ENCODE measurements at regions not wholly inside any gene's neighbourhood (a gene's known extent, or its start where the extent isn't known, plus 50 kb on each side); places are given as distances from the start of the nearest gene placed in this dataset.

DNA sequence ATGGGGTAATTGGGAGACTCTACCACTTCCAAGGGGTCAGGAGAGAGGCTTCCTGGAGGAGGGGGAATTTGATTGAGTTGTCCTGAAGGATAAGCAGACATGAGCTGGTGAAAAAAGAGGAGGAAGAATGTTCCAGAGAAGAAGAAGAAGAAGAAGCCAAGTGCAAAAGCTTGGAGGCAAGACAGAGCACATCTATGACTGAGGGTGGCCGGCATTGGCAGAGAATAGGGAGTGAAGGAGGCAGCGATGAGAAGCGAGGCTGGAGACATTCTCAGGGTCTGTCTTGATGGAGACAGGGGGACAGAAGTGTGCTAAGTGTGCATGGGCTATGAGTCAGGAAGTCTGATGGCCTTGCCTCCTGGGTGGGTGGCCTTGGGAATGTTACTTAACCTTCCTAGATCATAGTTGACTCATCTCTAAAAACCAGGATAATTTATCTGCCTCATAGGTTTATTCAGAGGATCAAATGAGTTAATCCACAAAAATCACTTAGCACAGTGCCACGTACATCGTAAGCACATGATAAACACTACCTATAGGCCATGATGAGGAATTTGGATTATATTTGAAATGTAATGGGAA is 171.7 kb downstream of the ABCC12 start:
- ChIA-PET CTCF (no interaction called here), POLR2A (no interaction called here)
- no peak overlapping the region for H3K27ac ChIP-seq (ENCODE audit: low read depth, low read length)
- TF ChIP-seq, protein P1, sequence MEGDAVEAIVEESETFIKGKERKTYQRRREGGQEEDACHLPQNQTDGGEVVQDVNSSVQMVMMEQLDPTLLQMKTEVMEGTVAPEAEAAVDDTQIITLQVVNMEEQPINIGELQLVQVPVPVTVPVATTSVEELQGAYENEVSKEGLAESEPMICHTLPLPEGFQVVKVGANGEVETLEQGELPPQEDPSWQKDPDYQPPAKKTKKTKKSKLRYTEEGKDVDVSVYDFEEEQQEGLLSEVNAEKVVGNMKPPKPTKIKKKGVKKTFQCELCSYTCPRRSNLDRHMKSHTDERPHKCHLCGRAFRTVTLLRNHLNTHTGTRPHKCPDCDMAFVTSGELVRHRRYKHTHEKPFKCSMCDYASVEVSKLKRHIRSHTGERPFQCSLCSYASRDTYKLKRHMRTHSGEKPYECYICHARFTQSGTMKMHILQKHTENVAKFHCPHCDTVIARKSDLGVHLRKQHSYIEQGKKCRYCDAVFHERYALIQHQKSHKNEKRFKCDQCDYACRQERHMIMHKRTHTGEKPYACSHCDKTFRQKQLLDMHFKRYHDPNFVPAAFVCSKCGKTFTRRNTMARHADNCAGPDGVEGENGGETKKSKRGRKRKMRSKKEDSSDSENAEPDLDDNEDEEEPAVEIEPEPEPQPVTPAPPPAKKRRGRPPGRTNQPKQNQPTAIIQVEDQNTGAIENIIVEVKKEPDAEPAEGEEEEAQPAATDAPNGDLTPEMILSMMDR (IDR thresholded peaks at IDR 0.05; ENCODE audit: low read depth, low read length) = no peak
- H3K27me3 ChIP-seq (ENCODE audit: control insufficient read depth, insufficient read depth, low read length) = peaks cover 7% of the 10 kb centered on the region
- DNase-seq (ENCODE audit: low read depth, low spot score) = no peak
- no peaks in the 10 kb centered on the region for H3K9me3 ChIP-seq (ENCODE audit: control insufficient read depth, insufficient read depth, low read length)
- no peak overlapping the region for H3K4me3 ChIP-seq (ENCODE audit: low read depth, low read length)

DNA sequence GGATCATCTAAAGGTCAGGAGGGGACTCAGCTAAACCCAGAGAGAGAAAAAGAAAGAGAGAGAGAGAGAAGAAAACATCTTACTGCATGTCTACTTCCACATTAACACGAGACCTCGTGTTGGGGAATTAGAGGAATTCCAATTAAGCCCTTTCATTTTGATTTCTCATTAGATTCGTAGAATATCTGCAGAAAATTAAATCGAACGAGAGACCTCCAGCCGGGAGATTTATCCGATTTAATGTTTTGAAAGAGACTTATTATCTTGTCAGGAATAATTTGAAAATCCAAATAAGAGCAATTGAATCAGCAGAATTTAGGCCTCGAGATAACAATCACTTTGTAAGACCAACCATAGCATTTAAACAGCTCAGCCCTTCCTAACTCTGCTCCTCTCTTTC is 175.6 kb downstream of the ABCC12 start:
- DNase-seq (ENCODE audit: low read depth, low spot score) = no peak

DNA sequence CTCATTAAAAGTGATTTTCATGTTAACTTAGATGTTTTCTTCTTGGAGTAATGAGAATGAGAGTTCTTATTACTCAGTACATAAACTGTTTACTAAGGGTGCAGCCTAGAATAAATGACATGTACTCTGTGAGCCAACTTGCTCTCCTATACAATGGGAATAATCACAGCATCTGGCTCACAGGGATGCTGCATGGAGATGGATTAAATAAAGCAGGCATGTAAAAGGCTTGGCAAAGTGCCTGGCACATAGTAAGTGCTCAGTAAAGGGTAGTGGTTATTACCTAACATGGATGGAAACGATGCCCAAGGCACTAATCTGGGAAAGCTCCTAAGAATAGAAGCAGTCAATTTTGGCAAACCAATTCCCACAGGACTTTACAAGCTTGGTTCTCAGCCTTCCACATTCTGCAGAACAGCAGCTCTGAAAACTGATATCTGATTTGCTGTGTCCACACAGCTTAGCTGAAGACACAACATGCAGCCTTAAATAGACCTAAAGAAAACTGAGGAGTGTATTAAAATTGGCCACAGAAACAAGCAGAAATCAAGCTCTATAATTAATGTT is 176.1 kb downstream of the ABCC12 start:
- peaks cover 3% of the 10 kb centered on the region for H3K27me3 ChIP-seq (ENCODE audit: control insufficient read depth, insufficient read depth, low read length)
- POLR2A ChIA-PET = no interaction called here
- DNase-seq (ENCODE audit: low read depth, low spot score) = no peak
- no peak overlapping the region for H3K4me3 ChIP-seq (ENCODE audit: low read depth, low read length)
- H3K27ac ChIP-seq (ENCODE audit: low read depth, low read length) = no peak overlapping the region
- no peaks in the 10 kb centered on the region for H3K9me3 ChIP-seq (ENCODE audit: control insufficient read depth, insufficient read depth, low read length)
- CTCF ChIA-PET = no interaction called here
- TF ChIP-seq, protein P1 (IDR thresholded peaks at IDR 0.05; ENCODE audit: low read depth, low read length) = no peak

More for the DNA sequence above, 175.6 kb downstream of the ABCC12 start:
- H3K9me3 ChIP-seq (ENCODE audit: control insufficient read depth, insufficient read depth, low read length) = no peaks in the 10 kb centered on the region
- POLR2A ChIA-PET = no interaction called here
- peaks cover 3% of the 10 kb centered on the region for H3K27me3 ChIP-seq (ENCODE audit: control insufficient read depth, insufficient read depth, low read length)
- TF ChIP-seq, protein P1 (IDR thresholded peaks at IDR 0.05; ENCODE audit: low read depth, low read length) = no peak
- no peak overlapping the region for H3K4me3 ChIP-seq (ENCODE audit: low read depth, low read length)
- CTCF ChIA-PET = no interaction called here
- H3K27ac ChIP-seq (ENCODE audit: low read depth, low read length) = no peak overlapping the region

DNA sequence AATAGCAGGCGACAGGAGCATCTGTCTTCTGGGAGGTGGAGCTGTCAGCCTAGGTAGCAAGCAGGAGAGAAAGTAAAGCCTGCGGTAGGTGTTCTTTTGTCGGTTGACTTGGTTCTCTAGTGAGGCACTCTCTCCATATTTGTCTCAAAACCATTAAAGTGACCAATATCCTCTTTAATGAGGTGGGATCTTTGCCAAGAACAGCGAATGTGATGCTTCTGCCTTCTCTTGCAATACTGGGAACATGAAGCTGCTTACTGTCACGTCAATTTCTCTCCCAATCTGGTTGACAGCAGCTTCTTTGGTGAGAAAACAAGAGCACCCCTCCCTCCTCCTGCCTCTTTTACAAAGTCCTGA is 176.7 kb downstream of the ABCC12 start:
- no peak overlapping the region for H3K4me3 ChIP-seq (ENCODE audit: low read depth, low read length)
- H3K27ac ChIP-seq (ENCODE audit: low read depth, low read length) = no peak overlapping the region
- TF ChIP-seq, protein P1 (IDR thresholded peaks at IDR 0.05; ENCODE audit: low read depth, low read length) = no peak
- CTCF ChIA-PET = no interaction called here
- H3K9me3 ChIP-seq (ENCODE audit: control insufficient read depth, insufficient read depth, low read length) = no peaks in the 10 kb centered on the region
- POLR2A ChIA-PET = no interaction called here
- no peak for DNase-seq (ENCODE audit: low read depth, low spot score)
- H3K27me3 ChIP-seq (ENCODE audit: control insufficient read depth, insufficient read depth, low read length) = peaks cover 3% of the 10 kb centered on the region

DNA sequence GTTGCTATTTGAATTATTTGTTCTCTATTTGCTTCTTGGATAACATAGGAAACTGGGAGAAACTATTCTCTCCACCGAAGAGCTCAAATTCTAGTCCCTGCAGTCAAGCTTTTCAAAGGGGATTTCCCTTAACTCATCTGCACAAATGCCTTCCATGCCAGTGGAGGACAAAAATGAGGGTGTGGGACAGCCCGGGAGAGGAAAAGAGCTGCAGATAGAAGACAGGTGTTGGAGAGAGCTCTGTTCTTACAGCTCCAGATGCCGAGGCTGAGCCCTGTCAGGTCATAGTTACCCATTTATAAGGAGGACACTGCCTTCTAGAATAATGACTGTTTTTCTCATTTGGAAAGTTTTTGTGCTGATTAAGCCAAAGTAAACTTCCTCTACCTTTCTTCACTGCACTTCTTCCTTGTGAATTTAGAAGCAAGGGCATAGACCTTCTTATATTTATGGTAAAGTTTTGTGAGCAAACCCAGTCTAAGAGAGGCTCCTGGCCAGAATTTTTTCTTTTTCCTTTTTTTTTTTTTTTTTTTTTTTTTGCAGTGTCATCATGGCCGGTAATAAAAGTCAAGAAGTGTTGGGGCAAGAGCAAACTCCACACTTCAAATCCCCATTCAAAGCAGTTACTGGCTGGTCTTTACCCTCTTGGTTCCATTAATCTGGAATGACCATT is 177.2 kb downstream of the ABCC12 start:
- CTCF ChIA-PET = no interaction called here
- H3K27me3 ChIP-seq (ENCODE audit: control insufficient read depth, insufficient read depth, low read length) = peaks cover 3% of the 10 kb centered on the region

More for the DNA sequence above, 177.2 kb downstream of the ABCC12 start:
- Histone ChIP-seq H3K27ac (ENCODE audit: low read depth, low read length) (no peak overlapping the region), H3K9me3 (ENCODE audit: control insufficient read depth, insufficient read depth, low read length) (no peaks in the 10 kb centered on the region), H3K4me3 (ENCODE audit: low read depth, low read length) (no peak overlapping the region)
- POLR2A ChIA-PET = no interaction called here
- TF ChIP-seq, protein P1 (IDR thresholded peaks at IDR 0.05; ENCODE audit: low read depth, low read length) = no peak
- no peak for DNase-seq (ENCODE audit: low read depth, low spot score)
